WTC11 (cell line): ENCODE measurements at regions not wholly inside any gene's neighbourhood (a gene's known extent, or its start where the extent isn't known, plus 50 kb on each side); places are given as distances from the start of the nearest gene placed in this dataset.
A peak's percentile ranks its signal among the peaks of the same experiment; 100 is the strongest.

Source experiments
- ATAC-seq: fragments of 200-7000 bp; cut with Tn5 transposase; 2 replicates; pipeline ENCODE4 v1.10.0; 2021; ENCODE audit warnings: mild to moderate bottlenecking, moderate library complexity
- CTCF ChIA-PET: fragments of 300-600 bp; sonication (Branson Sonifier 250); formaldehyde crosslinking; loops from one replicate; lab custom pipeline; 2021; ENCODE audit warnings: antibody characterized with exemption; lab: Charles Lee
- POLR2A ChIA-PET: fragments of 350-600 bp; sonication (Branson Sonifier 250); formaldehyde crosslinking; loops from one replicate; lab custom pipeline; 2021; ENCODE audit warnings: antibody characterized with exemption; lab: Charles Lee
- DNase-seq: peaks from one replicate; pipeline ENCODE4 v3.0.0; 2021; ENCODE audit warnings: low spot score
- H3K27ac Mint-ChIP-seq: 2 replicates; pipeline ENCODE4 v1.8.0; 2021; ENCODE audit warnings: mixed read lengths
- H3K27me3 Mint-ChIP-seq: 2 replicates; pipeline ENCODE4 v1.8.0; 2021; ENCODE audit warnings: low read depth, mild to moderate bottlenecking, moderate library complexity, mixed read lengths
- H3K36me3 Mint-ChIP-seq: 2 replicates; pipeline ENCODE4 v1.8.0; 2021; ENCODE audit warnings: mixed read lengths
- H3K4me1 Mint-ChIP-seq: 2 replicates; pipeline ENCODE4 v1.8.0; 2022; ENCODE audit warnings: mixed read lengths
- H3K4me3 Mint-ChIP-seq: 2 replicates; pipeline ENCODE4 v1.8.0; 2021; ENCODE audit warnings: mild to moderate bottlenecking, moderate library complexity, mixed read lengths
- H3K9me3 Mint-ChIP-seq: 2 replicates; pipeline ENCODE4 v1.8.0; 2021; ENCODE audit warnings: mixed read lengths
- CREB1 ChIP-seq: sonication (generic); formaldehyde crosslinking; IDR thresholded peaks from 2 replicates; pipeline ENCODE4 v1.8.0; 2023; ENCODE audit warnings: mild to moderate bottlenecking, missing genetic modification reagents
- CREM ChIP-seq: sonication (generic); formaldehyde crosslinking; IDR thresholded peaks from 2 replicates; pipeline ENCODE4 v1.8.1; 2022; ENCODE audit warnings: mild to moderate bottlenecking, missing genetic modification reagents, moderate library complexity
- ELF4 ChIP-seq: sonication (generic); formaldehyde crosslinking; IDR thresholded peaks from 2 replicates; pipeline ENCODE4 v1.8.1; 2022; ENCODE audit warnings: low read depth, mild to moderate bottlenecking, moderate library complexity, missing genetic modification reagents
- FOXK1 ChIP-seq: sonication (generic); formaldehyde crosslinking; IDR thresholded peaks from 2 replicates; pipeline ENCODE4 v1.8.0; 2022; ENCODE audit warnings: mild to moderate bottlenecking, moderate library complexity, missing genetic modification reagents
- FOXP1 ChIP-seq: sonication (generic); formaldehyde crosslinking; IDR thresholded peaks from 2 replicates; pipeline ENCODE4 v1.8.0; 2022; ENCODE audit warnings: missing genetic modification reagents, mild to moderate bottlenecking, moderate library complexity, borderline replicate concordance
- MXD4 ChIP-seq: fragments of 250-450 bp; sonication (Bioruptor Pico); IDR thresholded peaks from 2 replicates; pipeline ENCODE4 v1.8.0; 2021; ENCODE audit warnings: mild to moderate bottlenecking, moderate library complexity, borderline replicate concordance
- NFYB ChIP-seq: sonication (generic); formaldehyde crosslinking; conservative IDR thresholded peaks from 2 replicates; pipeline ENCODE4 v1.8.0; 2022; ENCODE audit warnings: low read depth, missing genetic modification reagents
- NR3C1 ChIP-seq: sonication (generic); formaldehyde crosslinking; conservative IDR thresholded peaks from 2 replicates; pipeline ENCODE4 v1.8.1; 2023; ENCODE audit warnings: low read depth, mild to moderate bottlenecking, missing genetic modification reagents
- RORB ChIP-seq: fragments of 250-450 bp; sonication (Bioruptor Pico); IDR thresholded peaks from 2 replicates; pipeline ENCODE4 v1.9.0; 2021; ENCODE audit warnings: mild to moderate bottlenecking
- SMAD3 ChIP-seq: sonication (generic); formaldehyde crosslinking; IDR thresholded peaks from 2 replicates; pipeline ENCODE4 v1.8.0; 2022; ENCODE audit warnings: missing genetic modification reagents, mild to moderate bottlenecking, borderline replicate concordance
- TEAD4 ChIP-seq: sonication (generic); formaldehyde crosslinking; IDR thresholded peaks from 2 replicates; pipeline ENCODE4 v1.8.0; 2022; ENCODE audit warnings: mild to moderate bottlenecking, missing genetic modification reagents
- ZNF121 ChIP-seq: sonication (generic); formaldehyde crosslinking; IDR thresholded peaks from 2 replicates; pipeline ENCODE4 v1.8.0; 2023; ENCODE audit warnings: missing genetic modification reagents
- ZNF317 ChIP-seq: sonication (generic); formaldehyde crosslinking; IDR thresholded peaks from 2 replicates; pipeline ENCODE4 v1.8.1; 2023; ENCODE audit warnings: low read depth, mild to moderate bottlenecking, moderate library complexity, missing genetic modification reagents, borderline replicate concordance
- ZNF396 ChIP-seq: fragments of 250-450 bp; sonication (Bioruptor Pico); IDR thresholded peaks from 2 replicates; pipeline ENCODE4 v1.8.0; 2021; ENCODE audit warnings: mild to moderate bottlenecking, moderate library complexity, borderline replicate concordance
- TF ChIP-seq, protein P1 (sequence below): sonication (generic); formaldehyde crosslinking; IDR thresholded peaks from 2 replicates; pipeline ENCODE4 v1.8.0; 2022; ENCODE audit warnings: mild to moderate bottlenecking, missing genetic modification reagents
- TF ChIP-seq, protein P2 (sequence below): fragments of 200-600 bp; IDR thresholded peaks from 2 replicates; pipeline ENCODE4 v1.8.0; 2022; ENCODE audit warnings: antibody characterized with exemption
- TF ChIP-seq, protein P3 (sequence below): sonication (generic); formaldehyde crosslinking; IDR thresholded peaks from 2 replicates; pipeline ENCODE4 v1.8.1; 2022; ENCODE audit warnings: low read depth, missing genetic modification reagents, borderline replicate concordance
- TF ChIP-seq, protein P4 (sequence below): fragments of 250-450 bp; sonication (Bioruptor Pico); IDR thresholded peaks from 2 replicates; pipeline ENCODE4 v1.9.0; 2021; ENCODE audit warnings: mild to moderate bottlenecking
- TF ChIP-seq, protein P5 (sequence below): sonication (generic); formaldehyde crosslinking; IDR thresholded peaks from 2 replicates; pipeline ENCODE4 v1.8.1; 2023; ENCODE audit warnings: mild to moderate bottlenecking, missing genetic modification reagents
- TF ChIP-seq, protein P6 (sequence below): sonication (generic); formaldehyde crosslinking; conservative IDR thresholded peaks from 2 replicates; pipeline ENCODE4 v1.8.1; 2022; ENCODE audit warnings: mild to moderate bottlenecking, missing genetic modification reagents
- TF ChIP-seq, protein P7 (sequence below): fragments of 250-450 bp; sonication (Bioruptor Pico); IDR thresholded peaks from 2 replicates; pipeline ENCODE4 v1.9.0; 2021; ENCODE audit warnings: moderate library complexity, mild to moderate bottlenecking, inconsistent platforms, borderline replicate concordance

DNA sequence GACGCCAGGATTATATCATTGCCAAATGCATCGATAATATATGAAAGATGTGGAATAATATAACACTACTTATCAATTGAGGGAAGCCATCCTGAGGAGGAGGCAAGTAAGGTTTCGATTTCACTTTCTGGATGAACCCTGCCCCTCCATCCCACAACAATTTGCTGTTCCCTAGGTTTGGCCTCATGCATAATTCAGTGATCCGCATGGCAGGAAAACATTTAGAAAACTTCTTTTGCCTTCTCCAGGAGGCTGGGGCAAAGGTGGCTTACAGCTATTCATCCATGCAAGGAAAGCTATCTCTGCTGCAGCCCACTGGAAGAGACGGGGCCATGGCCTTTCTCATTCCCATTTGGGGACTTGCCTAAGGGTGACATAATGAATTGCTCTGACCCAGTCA, 489.4 kb upstream of the CADM1 start:
- DNase-seq (no peak), ATAC-seq (no peak)
- Mint-ChIP-seq H3K36me3 (no peaks in the 10 kb centered on the region), H3K27ac (no peak overlapping the region), H3K27me3 (peaks cover 12% of the 10 kb centered on the region), H3K9me3 (no peaks in the 10 kb centered on the region), H3K4me1 (peaks cover 15% of the 10 kb centered on the region), H3K4me3 (no peak overlapping the region)
- no peak for TF ChIP-seq ZNF396 (CRISPR knock-in tag)
- no peak for TF ChIP-seq RORB (CRISPR knock-in tag)
- no peak for TF ChIP-seq ZNF317 (CRISPR knock-in tag)
- POLR2A ChIA-PET: no interaction called here
- CTCF ChIA-PET: no interaction called here

DNA sequence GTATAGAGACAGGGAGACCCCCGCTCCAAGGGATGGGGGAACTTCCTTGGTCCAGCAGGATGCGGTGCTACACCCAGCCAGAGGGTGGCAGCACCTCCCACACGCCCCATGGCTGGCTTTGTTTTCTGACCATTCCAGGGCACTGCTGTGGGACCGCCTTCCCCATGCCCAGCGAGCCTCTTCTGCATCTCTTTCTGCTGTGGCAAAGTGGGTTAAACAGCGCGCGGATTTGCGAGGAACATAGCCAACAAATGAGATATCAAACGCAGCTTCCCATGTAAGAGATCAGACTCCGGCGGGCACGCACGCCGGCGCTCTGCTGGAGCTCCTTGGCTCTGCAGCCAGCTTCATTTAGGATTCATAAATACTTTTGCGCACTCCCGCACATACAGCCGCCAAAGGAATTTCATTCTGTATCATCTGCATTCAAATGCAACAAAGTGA, 485.8 kb upstream of the CADM1 start:
- ATAC-seq: peak; percentile 99
- Mint-ChIP-seq H3K9me3 (no peaks in the 10 kb centered on the region), H3K4me1 (peaks cover 15% of the 10 kb centered on the region), H3K27me3 (peaks cover 3% of the 10 kb centered on the region; the same call in 1 of the 2 replicates), H3K27ac (no peak overlapping the region), H3K36me3 (no peaks in the 10 kb centered on the region), H3K4me3 (peak overlapping the region; percentile 53)
- POLR2A ChIA-PET: no interaction called here
- CTCF ChIA-PET: interaction anchor here (0.6 to 5.5 kb wide), 40 partner anchors 10 to 781 kb away, joined by 3 to 35 read pairs (median 4); no protein-coding TSS in a partner anchor
- peak; percentile 80 for DNase-seq
- TF ChIP-seq, protein P1, sequence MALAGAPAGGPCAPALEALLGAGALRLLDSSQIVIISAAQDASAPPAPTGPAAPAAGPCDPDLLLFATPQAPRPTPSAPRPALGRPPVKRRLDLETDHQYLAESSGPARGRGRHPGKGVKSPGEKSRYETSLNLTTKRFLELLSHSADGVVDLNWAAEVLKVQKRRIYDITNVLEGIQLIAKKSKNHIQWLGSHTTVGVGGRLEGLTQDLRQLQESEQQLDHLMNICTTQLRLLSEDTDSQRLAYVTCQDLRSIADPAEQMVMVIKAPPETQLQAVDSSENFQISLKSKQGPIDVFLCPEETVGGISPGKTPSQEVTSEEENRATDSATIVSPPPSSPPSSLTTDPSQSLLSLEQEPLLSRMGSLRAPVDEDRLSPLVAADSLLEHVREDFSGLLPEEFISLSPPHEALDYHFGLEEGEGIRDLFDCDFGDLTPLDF: no peak
- TF ChIP-seq, protein P2, sequence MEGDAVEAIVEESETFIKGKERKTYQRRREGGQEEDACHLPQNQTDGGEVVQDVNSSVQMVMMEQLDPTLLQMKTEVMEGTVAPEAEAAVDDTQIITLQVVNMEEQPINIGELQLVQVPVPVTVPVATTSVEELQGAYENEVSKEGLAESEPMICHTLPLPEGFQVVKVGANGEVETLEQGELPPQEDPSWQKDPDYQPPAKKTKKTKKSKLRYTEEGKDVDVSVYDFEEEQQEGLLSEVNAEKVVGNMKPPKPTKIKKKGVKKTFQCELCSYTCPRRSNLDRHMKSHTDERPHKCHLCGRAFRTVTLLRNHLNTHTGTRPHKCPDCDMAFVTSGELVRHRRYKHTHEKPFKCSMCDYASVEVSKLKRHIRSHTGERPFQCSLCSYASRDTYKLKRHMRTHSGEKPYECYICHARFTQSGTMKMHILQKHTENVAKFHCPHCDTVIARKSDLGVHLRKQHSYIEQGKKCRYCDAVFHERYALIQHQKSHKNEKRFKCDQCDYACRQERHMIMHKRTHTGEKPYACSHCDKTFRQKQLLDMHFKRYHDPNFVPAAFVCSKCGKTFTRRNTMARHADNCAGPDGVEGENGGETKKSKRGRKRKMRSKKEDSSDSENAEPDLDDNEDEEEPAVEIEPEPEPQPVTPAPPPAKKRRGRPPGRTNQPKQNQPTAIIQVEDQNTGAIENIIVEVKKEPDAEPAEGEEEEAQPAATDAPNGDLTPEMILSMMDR: peak; percentile 68
- no peak for TF ChIP-seq FOXK1 (CRISPR knock-in tag)

DNA sequence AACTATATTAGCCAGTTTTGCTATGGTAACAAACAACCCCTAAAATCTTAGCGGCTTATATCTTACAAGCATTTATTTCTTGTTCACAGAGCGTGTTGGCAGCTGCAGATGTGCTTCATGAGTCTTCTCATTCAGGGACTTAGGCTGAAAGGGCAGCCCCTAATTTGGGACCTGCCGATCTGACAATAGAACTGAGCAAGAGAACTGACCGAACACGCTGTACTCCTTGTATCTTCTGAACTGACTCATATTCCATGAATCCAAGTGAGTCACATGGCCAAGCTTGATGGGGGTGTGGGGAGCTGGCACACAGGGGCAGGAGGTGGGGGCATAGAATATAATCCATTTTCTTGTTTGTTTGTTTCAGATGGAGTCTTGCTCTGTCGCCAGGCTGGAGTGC, 481.7 kb upstream of the CADM1 start:
- H3K4me1 Mint-ChIP-seq: peaks cover 15% of the 10 kb centered on the region
- H3K27me3 Mint-ChIP-seq: peaks cover 3% of the 10 kb centered on the region; the same call in 1 of the 2 replicates
- POLR2A ChIA-PET: no interaction called here
- no peaks in the 10 kb centered on the region for H3K36me3 Mint-ChIP-seq
- no peak overlapping the region for H3K27ac Mint-ChIP-seq
- no peak overlapping the region for H3K4me3 Mint-ChIP-seq
- TF ChIP-seq MXD4 (CRISPR knock-in tag) (no peak), FOXP1 (CRISPR knock-in tag) (no peak), CREB1 (CRISPR knock-in tag) (no peak), NR3C1 (CRISPR knock-in tag) (no peak), CREM (CRISPR knock-in tag) (no peak), ELF4 (CRISPR knock-in tag) (no peak), ZNF121 (CRISPR knock-in tag) (no peak), TEAD4 (CRISPR knock-in tag) (no peak), NFYB (no peak), SMAD3 (CRISPR knock-in tag) (no peak)
- TF ChIP-seq, protein P3, sequence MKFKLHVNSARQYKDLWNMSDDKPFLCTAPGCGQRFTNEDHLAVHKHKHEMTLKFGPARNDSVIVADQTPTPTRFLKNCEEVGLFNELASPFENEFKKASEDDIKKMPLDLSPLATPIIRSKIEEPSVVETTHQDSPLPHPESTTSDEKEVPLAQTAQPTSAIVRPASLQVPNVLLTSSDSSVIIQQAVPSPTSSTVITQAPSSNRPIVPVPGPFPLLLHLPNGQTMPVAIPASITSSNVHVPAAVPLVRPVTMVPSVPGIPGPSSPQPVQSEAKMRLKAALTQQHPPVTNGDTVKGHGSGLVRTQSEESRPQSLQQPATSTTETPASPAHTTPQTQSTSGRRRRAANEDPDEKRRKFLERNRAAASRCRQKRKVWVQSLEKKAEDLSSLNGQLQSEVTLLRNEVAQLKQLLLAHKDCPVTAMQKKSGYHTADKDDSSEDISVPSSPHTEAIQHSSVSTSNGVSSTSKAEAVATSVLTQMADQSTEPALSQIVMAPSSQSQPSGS (CRISPR knock-in tag): no peak
- TF ChIP-seq, protein P4, sequence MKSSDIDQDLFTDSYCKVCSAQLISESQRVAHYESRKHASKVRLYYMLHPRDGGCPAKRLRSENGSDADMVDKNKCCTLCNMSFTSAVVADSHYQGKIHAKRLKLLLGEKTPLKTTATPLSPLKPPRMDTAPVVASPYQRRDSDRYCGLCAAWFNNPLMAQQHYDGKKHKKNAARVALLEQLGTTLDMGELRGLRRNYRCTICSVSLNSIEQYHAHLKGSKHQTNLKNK (CRISPR knock-in tag): no peak
- TF ChIP-seq, protein P5, sequence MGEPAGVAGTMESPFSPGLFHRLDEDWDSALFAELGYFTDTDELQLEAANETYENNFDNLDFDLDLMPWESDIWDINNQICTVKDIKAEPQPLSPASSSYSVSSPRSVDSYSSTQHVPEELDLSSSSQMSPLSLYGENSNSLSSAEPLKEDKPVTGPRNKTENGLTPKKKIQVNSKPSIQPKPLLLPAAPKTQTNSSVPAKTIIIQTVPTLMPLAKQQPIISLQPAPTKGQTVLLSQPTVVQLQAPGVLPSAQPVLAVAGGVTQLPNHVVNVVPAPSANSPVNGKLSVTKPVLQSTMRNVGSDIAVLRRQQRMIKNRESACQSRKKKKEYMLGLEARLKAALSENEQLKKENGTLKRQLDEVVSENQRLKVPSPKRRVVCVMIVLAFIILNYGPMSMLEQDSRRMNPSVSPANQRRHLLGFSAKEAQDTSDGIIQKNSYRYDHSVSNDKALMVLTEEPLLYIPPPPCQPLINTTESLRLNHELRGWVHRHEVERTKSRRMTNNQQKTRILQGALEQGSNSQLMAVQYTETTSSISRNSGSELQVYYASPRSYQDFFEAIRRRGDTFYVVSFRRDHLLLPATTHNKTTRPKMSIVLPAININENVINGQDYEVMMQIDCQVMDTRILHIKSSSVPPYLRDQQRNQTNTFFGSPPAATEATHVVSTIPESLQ: no peak
- TF ChIP-seq, protein P6, sequence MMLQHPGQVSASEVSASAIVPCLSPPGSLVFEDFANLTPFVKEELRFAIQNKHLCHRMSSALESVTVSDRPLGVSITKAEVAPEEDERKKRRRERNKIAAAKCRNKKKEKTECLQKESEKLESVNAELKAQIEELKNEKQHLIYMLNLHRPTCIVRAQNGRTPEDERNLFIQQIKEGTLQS (CRISPR knock-in tag): no peak
- TF ChIP-seq, protein P7, sequence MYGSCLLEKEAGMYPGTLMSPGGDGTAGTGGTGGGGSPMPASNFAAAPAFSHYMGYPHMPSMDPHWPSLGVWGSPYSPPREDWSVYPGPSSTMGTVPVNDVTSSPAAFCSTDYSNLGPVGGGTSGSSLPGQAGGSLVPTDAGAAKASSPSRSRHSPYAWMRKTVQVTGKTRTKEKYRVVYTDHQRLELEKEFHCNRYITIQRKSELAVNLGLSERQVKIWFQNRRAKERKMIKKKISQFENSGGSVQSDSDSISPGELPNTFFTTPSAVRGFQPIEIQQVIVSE (CRISPR knock-in tag): no peak
- no peaks in the 10 kb centered on the region for H3K9me3 Mint-ChIP-seq
- ATAC-seq (no peak), DNase-seq (no peak)
- CTCF ChIA-PET: no interaction called here
